Activated CD4-positive, alpha-beta T cell treated with anti-CD3 and anti-CD28 coated beads, Interleukin-2, amount 10 ng/mL, durations not matched to agents 7 days and 5 days (primary cell): ENCODE measurements at regions not wholly inside any gene's neighbourhood (a gene's known extent, or its start where the extent isn't known, plus 50 kb on each side); places are given as distances from the start of the nearest gene placed in this dataset.

Source experiments
- CTCF ChIA-PET: fragments of 350-600 bp; sonication (Branson Sonifier 250); formaldehyde crosslinking; loops from one replicate; lab custom pipeline; 2021; ENCODE audit warnings: antibody characterized with exemption; lab: Charles Lee
- POLR2A ChIA-PET: fragments of 350-600 bp; sonication (Branson Sonifier 250); formaldehyde crosslinking; loops from one replicate; lab custom pipeline; 2021; ENCODE audit warnings: antibody characterized with exemption; lab: Charles Lee
- DNase-seq: peaks from one replicate; pipeline ENCODE4 v3.0.0-alpha.2; 2020
- H3K27ac Mint-ChIP-seq: one replicate; pipeline ENCODE4 v1.8.0; 2021; ENCODE audit warnings: mild to moderate bottlenecking, moderate library complexity, mixed read lengths
- H3K27me3 Mint-ChIP-seq: one replicate; pipeline ENCODE4 v1.8.0; 2021; ENCODE audit warnings: mixed read lengths
- H3K36me3 Mint-ChIP-seq: one replicate; pipeline ENCODE4 v1.8.0; 2021; ENCODE audit warnings: low read depth, mixed read lengths
- H3K4me1 Mint-ChIP-seq: one replicate; pipeline ENCODE4 v1.8.0; 2021; ENCODE audit warnings: mixed read lengths
- H3K4me3 Mint-ChIP-seq: one replicate; pipeline ENCODE4 v1.8.0; 2021; ENCODE audit warnings: mild to moderate bottlenecking, moderate library complexity, mixed read lengths
- H3K9me3 Mint-ChIP-seq: one replicate; pipeline ENCODE4 v1.8.0; 2021; ENCODE audit warnings: mixed read lengths

- POLR2A ChIA-PET = no interaction called here
- Mint-ChIP-seq H3K4me3 (no peak overlapping the region), H3K27me3 (no peaks in the 10 kb centered on the region)
These were observed 725.5 kb upstream of the FLRT2 start for GRCh38 chr14:84804468-84804867.

GRCh38 chr14:84804895-84805294 is 725.0 kb upstream of the FLRT2 start:
- CTCF ChIA-PET = no interaction called here

More at GRCh38 chr14:84804468-84804867, 725.5 kb upstream of the FLRT2 start:
- Mint-ChIP-seq H3K4me1 (no peaks in the 10 kb centered on the region), H3K9me3 (peaks cover 6% of the 10 kb centered on the region), H3K27ac (no peak overlapping the region), H3K36me3 (no peaks in the 10 kb centered on the region)
- CTCF ChIA-PET = no interaction called here
- no peak for DNase-seq

GRCh38 chr14:84806181-84806580 is 723.8 kb upstream of the FLRT2 start:
- Mint-ChIP-seq H3K4me3 (no peak overlapping the region), H3K27ac (no peak overlapping the region), H3K27me3 (no peaks in the 10 kb centered on the region), H3K4me1 (no peaks in the 10 kb centered on the region), H3K9me3 (peaks cover 8% of the 10 kb centered on the region), H3K36me3 (no peaks in the 10 kb centered on the region)
- ChIA-PET CTCF (interaction anchor here (1.0 to 1.2 kb wide), 2 partner anchors 8 to 18 kb away, joined by 3 read pairs; no protein-coding TSS in a partner anchor), POLR2A (no interaction called here)
- no peak for DNase-seq

More at GRCh38 chr14:84804895-84805294, 725.0 kb upstream of the FLRT2 start:
- no peak overlapping the region for H3K4me3 Mint-ChIP-seq
- peaks cover 8% of the 10 kb centered on the region for H3K9me3 Mint-ChIP-seq
- no peak for DNase-seq
- no peaks in the 10 kb centered on the region for H3K36me3 Mint-ChIP-seq
- H3K27ac Mint-ChIP-seq = no peak overlapping the region
- POLR2A ChIA-PET = no interaction called here
- no peaks in the 10 kb centered on the region for H3K4me1 Mint-ChIP-seq
- H3K27me3 Mint-ChIP-seq = no peaks in the 10 kb centered on the region

- no peak overlapping the region for H3K27ac Mint-ChIP-seq
- H3K4me1 Mint-ChIP-seq = no peaks in the 10 kb centered on the region
- no peak for DNase-seq
- no peak overlapping the region for H3K4me3 Mint-ChIP-seq
- CTCF ChIA-PET = interaction anchor here (1.0 kb wide), 1 partner anchor 18 kb away, joined by 3 read pairs; no protein-coding TSS in a partner anchor
- peaks cover 8% of the 10 kb centered on the region for H3K9me3 Mint-ChIP-seq
- H3K36me3 Mint-ChIP-seq = no peaks in the 10 kb centered on the region
- POLR2A ChIA-PET = no interaction called here
- no peaks in the 10 kb centered on the region for H3K27me3 Mint-ChIP-seq
These were observed 723.3 kb upstream of the FLRT2 start for GRCh38 chr14:84806622-84807021.

GRCh38 chr14:84807673-84808072 is 722.3 kb upstream of the FLRT2 start:
- POLR2A ChIA-PET = no interaction called here
- no peaks in the 10 kb centered on the region for H3K36me3 Mint-ChIP-seq

GRCh38 chr14:84809158-84809557 is 720.8 kb upstream of the FLRT2 start:
- H3K27ac Mint-ChIP-seq = no peak overlapping the region
- CTCF ChIA-PET = no interaction called here
- H3K4me3 Mint-ChIP-seq = no peak overlapping the region
- no peak for DNase-seq
- no peaks in the 10 kb centered on the region for H3K4me1 Mint-ChIP-seq
- H3K27me3 Mint-ChIP-seq = no peaks in the 10 kb centered on the region
- POLR2A ChIA-PET = no interaction called here
- H3K9me3 Mint-ChIP-seq = peaks cover 9% of the 10 kb centered on the region
- H3K36me3 Mint-ChIP-seq = no peaks in the 10 kb centered on the region

More at GRCh38 chr14:84807673-84808072, 722.3 kb upstream of the FLRT2 start:
- Mint-ChIP-seq H3K9me3 (peaks cover 6% of the 10 kb centered on the region), H3K4me3 (no peak overlapping the region), H3K4me1 (no peaks in the 10 kb centered on the region), H3K27me3 (no peaks in the 10 kb centered on the region), H3K27ac (no peak overlapping the region)
- CTCF ChIA-PET = no interaction called here
- no peak for DNase-seq

- no peaks in the 10 kb centered on the region for H3K27me3 Mint-ChIP-seq
- CTCF ChIA-PET = interaction anchor here (1.1 kb wide), 1 partner anchor 9 kb away, joined by 3 read pairs; no protein-coding TSS in a partner anchor
- H3K9me3 Mint-ChIP-seq = peaks cover 12% of the 10 kb centered on the region
- no peaks in the 10 kb centered on the region for H3K4me1 Mint-ChIP-seq
- DNase-seq = no peak
- no peak overlapping the region for H3K27ac Mint-ChIP-seq
- no peaks in the 10 kb centered on the region for H3K36me3 Mint-ChIP-seq
- POLR2A ChIA-PET = no interaction called here
- no peak overlapping the region for H3K4me3 Mint-ChIP-seq
These were observed 715.6 kb upstream of the FLRT2 start for GRCh38 chr14:84814391-84814790.

- Mint-ChIP-seq H3K9me3 (peaks cover 14% of the 10 kb centered on the region), H3K27ac (no peak overlapping the region), H3K27me3 (no peaks in the 10 kb centered on the region), H3K36me3 (no peaks in the 10 kb centered on the region), H3K4me1 (no peaks in the 10 kb centered on the region), H3K4me3 (no peak overlapping the region)
- no peak for DNase-seq
- CTCF ChIA-PET = no interaction called here
- POLR2A ChIA-PET = no interaction called here
These were observed 710.4 kb upstream of the FLRT2 start for GRCh38 chr14:84819528-84819927.

- ChIA-PET POLR2A (no interaction called here), CTCF (no interaction called here)
- Mint-ChIP-seq H3K36me3 (no peaks in the 10 kb centered on the region), H3K4me1 (no peaks in the 10 kb centered on the region), H3K4me3 (no peak overlapping the region), H3K9me3 (peaks cover 20% of the 10 kb centered on the region), H3K27me3 (no peaks in the 10 kb centered on the region), H3K27ac (no peak overlapping the region)
- no peak for DNase-seq
These were observed 704.3 kb upstream of the FLRT2 start for GRCh38 chr14:84825481-84826251.

GRCh38 chr14:84826294-84826693 is 703.6 kb upstream of the FLRT2 start:
- Mint-ChIP-seq H3K4me1 (no peaks in the 10 kb centered on the region), H3K4me3 (no peak overlapping the region), H3K27me3 (no peaks in the 10 kb centered on the region), H3K9me3 (peaks cover 20% of the 10 kb centered on the region), H3K27ac (no peak overlapping the region), H3K36me3 (no peaks in the 10 kb centered on the region)
- POLR2A ChIA-PET = no interaction called here
- no peak for DNase-seq
- CTCF ChIA-PET = no interaction called here

GRCh38 chr14:84850595-84850994 is 679.3 kb upstream of the FLRT2 start:
- Mint-ChIP-seq H3K27me3 (no peaks in the 10 kb centered on the region), H3K36me3 (no peaks in the 10 kb centered on the region), H3K4me1 (no peaks in the 10 kb centered on the region), H3K27ac (no peak overlapping the region), H3K4me3 (no peak overlapping the region), H3K9me3 (peaks cover 7% of the 10 kb centered on the region)
- ChIA-PET CTCF (no interaction called here), POLR2A (no interaction called here)
- no peak for DNase-seq

- no peaks in the 10 kb centered on the region for H3K36me3 Mint-ChIP-seq
- CTCF ChIA-PET = no interaction called here
- no peak overlapping the region for H3K4me3 Mint-ChIP-seq
- peaks cover 7% of the 10 kb centered on the region for H3K9me3 Mint-ChIP-seq
- no peaks in the 10 kb centered on the region for H3K4me1 Mint-ChIP-seq
- DNase-seq = no peak
- H3K27me3 Mint-ChIP-seq = no peaks in the 10 kb centered on the region
- POLR2A ChIA-PET = no interaction called here
- H3K27ac Mint-ChIP-seq = no peak overlapping the region
These were observed 673.0 kb upstream of the FLRT2 start for GRCh38 chr14:84856751-84857534.

- DNase-seq = no peak
- POLR2A ChIA-PET = no interaction called here
- H3K9me3 Mint-ChIP-seq = peaks cover 5% of the 10 kb centered on the region
These were observed 672.4 kb upstream of the FLRT2 start for GRCh38 chr14:84857571-84857970.

More at GRCh38 chr14:84857571-84857970, 672.4 kb upstream of the FLRT2 start:
- CTCF ChIA-PET = no interaction called here
- Mint-ChIP-seq H3K4me1 (no peaks in the 10 kb centered on the region), H3K27me3 (no peaks in the 10 kb centered on the region), H3K4me3 (no peak overlapping the region), H3K36me3 (no peaks in the 10 kb centered on the region), H3K27ac (no peak overlapping the region)
